Type B pancreatic cell (in vitro differentiated cells): ENCODE measurements at regions not wholly inside any gene's neighbourhood (a gene's known extent, or its start where the extent isn't known, plus 50 kb on each side); places are given as distances from the start of the nearest gene placed in this dataset.

Experiments used
- DNase-seq: peaks from one replicate; pipeline ENCODE4 v3.0.0; 2021; ENCODE audit warnings: mixed read lengths; ENCODE audit not compliant: unreplicated experiment; ENCODE audit errors: extremely low spot score
- H3K27ac Mint-ChIP-seq: 2 replicates; pipeline ENCODE4 v1.8.0; 2021; ENCODE audit warnings: mild to moderate bottlenecking, mixed read lengths
- H3K27me3 Mint-ChIP-seq: 2 replicates; pipeline ENCODE4 v1.8.0; 2021; ENCODE audit warnings: mixed read lengths
- H3K36me3 Mint-ChIP-seq: 2 replicates; pipeline ENCODE4 v1.8.0; 2021; ENCODE audit warnings: mixed read lengths
- H3K4me1 Mint-ChIP-seq: one replicate; pipeline ENCODE4 v1.8.0; 2021; ENCODE audit warnings: mixed read lengths; ENCODE audit not compliant: unreplicated experiment
- H3K4me3 Mint-ChIP-seq: 2 replicates; pipeline ENCODE4 v1.8.0; 2021; ENCODE audit warnings: mild to moderate bottlenecking, mixed read lengths
- H3K9me3 Mint-ChIP-seq: 2 replicates; pipeline ENCODE4 v1.8.0; 2021; ENCODE audit warnings: mixed read lengths
- CTCF ChIP-seq: fragments of 200-600 bp; sonication (generic); conservative IDR thresholded peaks from 2 replicates; pipeline ENCODE4 v1.5.0; 2021; ENCODE audit warnings: antibody characterized with exemption, mild to moderate bottlenecking

- no peak for DNase-seq
- no peaks in the 10 kb centered on the region for H3K36me3 Mint-ChIP-seq
- no peaks in the 10 kb centered on the region for H3K9me3 Mint-ChIP-seq
- H3K27ac Mint-ChIP-seq = no peak overlapping the region
- peaks cover 11% of the 10 kb centered on the region for H3K4me1 Mint-ChIP-seq
- no peak for TF ChIP-seq CTCF
- H3K27me3 Mint-ChIP-seq = no peaks in the 10 kb centered on the region
- no peak overlapping the region for H3K4me3 Mint-ChIP-seq
These were observed 320.1 kb upstream of the FMN2 start for GRCh38 chr1:239771550-239771949.

GRCh38 chr1:239772446-239772845 lies 319.2 kb upstream of the FMN2 start:
- Mint-ChIP-seq H3K9me3 (no peaks in the 10 kb centered on the region), H3K36me3 (no peaks in the 10 kb centered on the region), H3K4me3 (no peak overlapping the region), H3K4me1 (peaks cover 11% of the 10 kb centered on the region), H3K27ac (no peak overlapping the region), H3K27me3 (no peaks in the 10 kb centered on the region)
- DNase-seq = no peak
- no peak for TF ChIP-seq CTCF

GRCh38 chr1:239775466-239775865 lies 316.2 kb upstream of the FMN2 start:
- Mint-ChIP-seq H3K27me3 (no peaks in the 10 kb centered on the region), H3K4me3 (no peak overlapping the region), H3K4me1 (peaks cover 4% of the 10 kb centered on the region), H3K27ac (no peak overlapping the region), H3K9me3 (no peaks in the 10 kb centered on the region), H3K36me3 (no peaks in the 10 kb centered on the region)
- DNase-seq = no peak
- TF ChIP-seq CTCF = no peak

- Mint-ChIP-seq H3K27ac (no peak overlapping the region), H3K9me3 (no peaks in the 10 kb centered on the region), H3K4me1 (no peaks in the 10 kb centered on the region), H3K4me3 (no peak overlapping the region), H3K36me3 (no peaks in the 10 kb centered on the region), H3K27me3 (no peaks in the 10 kb centered on the region)
- no peak for TF ChIP-seq CTCF
- no peak for DNase-seq
These were observed 313.4 kb upstream of the FMN2 start for GRCh38 chr1:239778208-239778813.

- no peaks in the 10 kb centered on the region for H3K36me3 Mint-ChIP-seq
- no peak overlapping the region for H3K4me3 Mint-ChIP-seq
- H3K27ac Mint-ChIP-seq = no peak overlapping the region
- H3K27me3 Mint-ChIP-seq = no peaks in the 10 kb centered on the region
- H3K4me1 Mint-ChIP-seq = no peaks in the 10 kb centered on the region
- no peaks in the 10 kb centered on the region for H3K9me3 Mint-ChIP-seq
- no peak for TF ChIP-seq CTCF
- no peak for DNase-seq
These were observed 311.7 kb upstream of the FMN2 start for GRCh38 chr1:239779962-239780361.

- no peak for DNase-seq
- Mint-ChIP-seq H3K27me3 (peaks cover 5% of the 10 kb centered on the region), H3K9me3 (no peaks in the 10 kb centered on the region), H3K4me3 (no peak overlapping the region), H3K4me1 (no peaks in the 10 kb centered on the region), H3K27ac (no peak overlapping the region), H3K36me3 (no peaks in the 10 kb centered on the region)
- no peak for TF ChIP-seq CTCF
These were observed 306.8 kb upstream of the FMN2 start for GRCh38 chr1:239784896-239785295.
